ENCODE measurements at regions not wholly inside any gene's neighbourhood (a gene's known extent, or its start where the extent isn't known, plus 50 kb on each side); places are given as distances from the start of the nearest gene placed in this dataset.

DNA sequence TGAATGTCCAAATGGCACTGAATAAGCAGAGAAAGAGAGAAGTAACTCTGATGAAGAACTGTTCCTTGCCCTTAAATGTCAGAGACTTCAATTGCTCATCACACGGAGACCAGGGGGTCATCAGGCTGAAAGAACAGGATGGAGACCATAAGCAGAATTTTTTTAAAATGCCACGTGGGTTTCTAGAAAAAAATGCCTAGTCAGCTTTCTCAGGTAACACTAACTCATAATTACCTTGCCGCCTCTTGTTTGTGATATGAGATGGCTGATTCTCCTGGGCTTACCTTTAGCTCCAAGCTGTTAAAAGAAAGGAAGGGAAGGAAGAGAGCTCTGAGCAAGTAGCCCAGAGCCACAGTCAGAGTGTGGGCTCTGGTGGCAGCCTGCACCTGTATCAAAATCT, 372.0 kb downstream of the GPAM start:
- TF ChIP-seq, protein P1, sequence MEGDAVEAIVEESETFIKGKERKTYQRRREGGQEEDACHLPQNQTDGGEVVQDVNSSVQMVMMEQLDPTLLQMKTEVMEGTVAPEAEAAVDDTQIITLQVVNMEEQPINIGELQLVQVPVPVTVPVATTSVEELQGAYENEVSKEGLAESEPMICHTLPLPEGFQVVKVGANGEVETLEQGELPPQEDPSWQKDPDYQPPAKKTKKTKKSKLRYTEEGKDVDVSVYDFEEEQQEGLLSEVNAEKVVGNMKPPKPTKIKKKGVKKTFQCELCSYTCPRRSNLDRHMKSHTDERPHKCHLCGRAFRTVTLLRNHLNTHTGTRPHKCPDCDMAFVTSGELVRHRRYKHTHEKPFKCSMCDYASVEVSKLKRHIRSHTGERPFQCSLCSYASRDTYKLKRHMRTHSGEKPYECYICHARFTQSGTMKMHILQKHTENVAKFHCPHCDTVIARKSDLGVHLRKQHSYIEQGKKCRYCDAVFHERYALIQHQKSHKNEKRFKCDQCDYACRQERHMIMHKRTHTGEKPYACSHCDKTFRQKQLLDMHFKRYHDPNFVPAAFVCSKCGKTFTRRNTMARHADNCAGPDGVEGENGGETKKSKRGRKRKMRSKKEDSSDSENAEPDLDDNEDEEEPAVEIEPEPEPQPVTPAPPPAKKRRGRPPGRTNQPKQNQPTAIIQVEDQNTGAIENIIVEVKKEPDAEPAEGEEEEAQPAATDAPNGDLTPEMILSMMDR (conservative IDR thresholded peaks at IDR 0.05; ENCODE audit: low read length) = no peak
- TF ChIP-seq EZH2phosphoT487 (IDR thresholded peaks at IDR 0.05; ENCODE audit: borderline replicate concordance) = no peak

Measured in Loucy (cell line).